ENCODE measurements at regions not wholly inside any gene's neighbourhood (a gene's known extent, or its start where the extent isn't known, plus 50 kb on each side); places are given as distances from the start of the nearest gene placed in this dataset.

DNA sequence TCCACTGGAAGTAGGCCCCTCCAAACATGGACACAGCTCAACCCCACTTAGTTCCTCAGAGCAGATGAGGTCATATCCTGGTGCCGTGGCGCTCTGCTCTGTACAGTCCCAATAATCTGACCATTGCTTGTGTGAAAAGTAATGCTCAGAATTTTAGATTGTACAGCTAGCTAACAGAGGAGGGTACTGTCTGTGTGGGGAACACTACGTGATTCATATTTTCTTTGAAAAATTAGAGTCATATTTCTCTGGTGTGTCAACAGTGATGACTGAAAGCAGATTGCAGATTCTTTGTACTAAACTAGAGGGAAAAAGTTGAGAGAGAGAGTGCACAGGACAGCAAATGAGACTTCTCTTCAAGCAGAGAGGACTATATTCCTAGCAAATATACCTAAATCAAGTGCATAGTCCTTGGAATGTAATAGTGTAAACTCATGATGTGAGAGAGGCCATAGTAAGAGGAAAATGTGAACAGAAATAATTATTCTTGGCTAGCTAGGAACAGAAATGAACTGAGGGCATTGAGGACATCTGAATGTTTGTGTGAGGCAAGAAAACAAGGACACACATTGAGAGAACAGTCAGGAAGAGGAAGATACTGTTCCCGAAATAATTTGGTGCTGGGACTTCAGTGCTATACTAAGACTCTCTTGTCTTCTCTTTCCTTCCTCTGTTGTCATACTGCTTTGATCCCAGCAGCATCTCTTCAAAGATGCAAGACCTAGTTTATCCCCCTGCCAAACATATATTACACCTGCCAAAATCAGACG, 157.0 kb upstream of the RND3 start:
- H3K27ac ChIP-seq, result peak overlapping the region; percentile 54
- DNase-seq (ENCODE audit: low read depth, low spot score), result peak; percentile 8

DNA sequence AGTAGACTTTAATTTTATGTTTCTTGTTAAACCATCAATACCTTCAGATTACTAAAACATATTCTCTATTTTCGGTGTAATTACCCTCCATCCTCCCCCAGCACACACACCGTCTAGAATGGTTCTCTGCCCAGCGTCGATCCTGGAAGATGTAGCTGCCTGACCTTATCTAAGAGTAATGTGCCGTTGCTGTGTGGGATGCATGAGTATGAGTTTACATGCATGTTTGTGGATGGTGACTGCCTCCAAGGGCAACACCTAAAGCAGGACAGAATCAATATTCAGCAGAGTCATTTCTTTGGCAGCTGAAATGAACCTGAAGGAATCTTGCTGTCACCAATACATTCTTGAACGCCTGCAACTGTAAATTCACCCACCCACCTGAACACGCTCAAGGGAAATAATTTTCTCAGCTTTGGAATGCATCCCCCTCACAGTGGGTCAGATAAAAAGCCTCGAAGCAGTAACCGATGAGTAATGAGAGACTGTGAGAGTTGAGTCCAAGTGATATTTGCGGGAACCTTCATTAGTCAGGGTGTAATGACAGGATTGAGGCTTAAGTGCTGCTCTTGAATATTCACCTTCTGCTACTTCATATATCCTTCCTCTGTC, 155.8 kb upstream of the RND3 start:
- DNase-seq (ENCODE audit: low read depth, low spot score), result no peak
- H3K27ac ChIP-seq, result no peak overlapping the region

DNA sequence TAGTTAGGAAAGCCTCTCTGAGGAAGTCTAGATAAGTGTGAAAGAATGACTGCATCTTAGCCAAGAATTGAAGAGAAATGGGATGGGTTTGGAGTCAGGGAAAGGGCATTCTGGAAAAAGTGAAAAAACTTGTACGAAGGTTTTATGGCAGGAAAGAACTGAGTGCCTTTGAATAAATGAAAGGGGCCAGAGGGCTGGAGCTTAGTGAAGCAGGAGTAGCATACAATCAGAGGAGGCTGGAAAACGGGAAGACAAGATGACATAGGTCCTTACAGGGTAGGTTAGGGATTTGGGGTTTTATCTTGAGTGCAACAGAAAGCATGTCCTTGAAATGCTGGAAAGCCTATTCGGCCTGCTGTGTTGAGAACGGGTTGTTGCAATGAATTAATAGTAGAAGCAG, 152.6 kb upstream of the RND3 start:
- no peak overlapping the region for H3K27ac ChIP-seq
- no peak for DNase-seq (ENCODE audit: low read depth, low spot score)

DNA sequence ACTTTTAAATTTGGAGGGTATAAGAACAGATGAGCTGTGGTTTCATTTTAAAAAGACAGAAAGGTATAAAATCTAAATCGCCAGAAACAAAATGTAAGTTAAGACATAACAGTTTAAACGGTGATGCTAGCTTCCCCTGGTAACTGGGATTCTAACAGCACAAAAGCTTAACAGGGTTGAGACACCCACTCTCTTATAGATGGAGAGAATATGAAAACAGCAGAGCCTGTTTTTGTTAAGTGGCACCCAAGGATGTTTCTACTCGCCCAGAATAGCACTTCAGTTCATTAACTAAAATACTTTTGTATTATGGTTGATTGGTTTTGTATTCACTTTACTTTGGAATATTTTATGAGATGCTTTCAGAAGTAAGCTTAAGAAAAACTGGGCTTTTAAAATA, 151.9 kb upstream of the RND3 start:
- DNase-seq (ENCODE audit: low read depth, low spot score), result no peak
- no peak overlapping the region for H3K27ac ChIP-seq

DNA sequence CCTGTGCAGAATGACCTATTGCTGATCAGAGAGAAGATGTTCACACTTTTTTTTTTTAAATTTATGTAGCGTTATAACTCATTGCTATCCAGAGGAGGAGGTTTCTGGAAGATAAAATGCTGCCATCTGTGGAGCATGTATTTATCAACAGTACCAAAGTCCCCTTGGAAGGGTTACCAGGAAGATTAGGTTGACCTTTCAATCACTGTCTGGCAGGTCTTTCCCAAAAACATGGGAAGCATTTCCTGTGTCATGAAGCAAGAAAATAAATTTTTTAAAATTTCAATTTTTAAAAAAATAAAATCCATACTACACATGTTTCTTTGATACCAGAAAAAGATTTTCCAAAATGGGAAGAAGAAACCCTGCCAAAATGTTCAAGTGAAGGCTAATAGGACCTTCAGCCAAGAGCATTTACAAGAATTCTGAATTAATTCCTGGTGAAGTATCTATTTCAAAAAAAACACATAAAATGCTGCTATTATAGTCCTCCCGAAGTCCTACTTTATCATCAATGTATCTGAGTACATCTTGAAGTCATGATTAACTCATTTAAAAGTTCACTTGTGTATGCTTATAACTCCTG, 143.9 kb upstream of the RND3 start:
- H3K27ac ChIP-seq, result no peak overlapping the region
- no peak for DNase-seq (ENCODE audit: low read depth, low spot score)

DNA sequence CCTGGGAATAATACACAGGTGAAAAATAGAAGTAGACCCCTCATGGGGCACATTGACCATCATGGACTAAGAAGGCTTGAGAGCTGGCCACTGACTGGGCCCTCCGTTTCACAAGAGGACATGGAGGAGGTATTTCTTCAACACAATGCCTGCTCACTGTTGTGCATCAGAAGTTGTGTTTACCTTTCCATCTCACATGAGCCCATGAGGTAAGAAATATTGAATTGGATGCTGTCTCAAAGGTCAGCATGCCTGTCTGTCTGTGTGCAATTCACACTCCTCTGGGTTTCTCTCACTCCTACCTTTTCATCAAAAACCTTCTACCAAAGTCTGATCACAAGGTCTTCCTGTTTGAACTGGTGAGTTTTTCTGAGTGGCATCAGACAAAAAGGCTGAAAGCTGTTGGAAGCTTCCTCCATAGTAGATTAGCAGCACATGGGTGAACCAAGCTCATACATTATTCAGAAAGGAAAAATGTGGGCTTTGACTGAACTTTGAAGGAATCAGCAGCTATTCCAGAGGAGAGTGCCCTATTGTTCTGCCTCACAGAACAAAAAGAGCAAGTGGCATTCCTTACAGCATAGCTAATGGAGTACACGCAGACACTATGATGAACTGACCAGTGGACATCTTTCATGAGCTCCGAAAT, 143.2 kb upstream of the RND3 start:
- no peak for DNase-seq (ENCODE audit: low read depth, low spot score)
- no peak overlapping the region for H3K27ac ChIP-seq

DNA sequence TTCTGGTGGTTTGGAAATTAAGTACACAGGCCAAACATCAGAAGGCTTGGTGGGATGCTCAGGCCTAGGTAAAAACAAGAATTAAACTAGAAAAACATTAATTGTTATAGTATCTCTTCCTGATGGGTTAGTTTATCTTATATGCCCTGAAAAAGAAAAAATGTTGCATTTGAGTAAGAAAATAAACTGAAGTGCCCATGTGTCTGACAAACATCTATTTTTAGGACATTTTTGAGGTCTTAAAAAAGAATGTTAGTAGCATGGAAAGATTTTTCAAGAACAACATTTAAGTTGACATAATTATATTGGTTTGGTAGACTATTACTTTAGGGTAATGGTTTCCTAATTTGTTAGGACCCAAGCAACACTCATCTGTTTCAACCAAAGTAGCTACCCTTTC, 140.1 kb upstream of the RND3 start:
- no peak for DNase-seq (ENCODE audit: low read depth, low spot score)
- H3K27ac ChIP-seq, result no peak overlapping the region

DNA sequence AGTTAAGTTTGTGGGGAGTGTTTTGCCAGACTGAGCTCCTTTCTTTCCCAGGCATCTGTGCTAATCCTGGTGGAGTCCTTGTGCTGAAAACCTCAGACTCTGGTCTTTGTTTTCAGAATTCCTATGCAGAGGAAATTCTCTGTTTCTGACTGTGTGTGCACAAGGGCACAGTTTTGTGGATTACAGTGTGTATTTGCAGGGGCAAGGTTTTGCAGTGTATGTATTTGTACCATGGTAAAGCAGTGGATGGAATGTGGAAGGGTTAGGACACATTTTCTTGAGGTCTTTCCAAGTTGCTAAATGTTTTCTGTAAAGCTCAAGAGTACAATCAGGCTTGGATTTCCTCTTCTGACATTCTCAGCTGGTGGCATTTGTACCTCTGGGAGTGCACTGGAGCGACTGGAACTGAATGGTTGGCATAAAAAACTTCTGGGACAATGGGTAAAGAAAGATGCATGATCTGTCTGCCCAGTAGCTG, 139.5 kb upstream of the RND3 start:
- no peak overlapping the region for H3K27ac ChIP-seq
- no peak for DNase-seq (ENCODE audit: low read depth, low spot score)

DNA sequence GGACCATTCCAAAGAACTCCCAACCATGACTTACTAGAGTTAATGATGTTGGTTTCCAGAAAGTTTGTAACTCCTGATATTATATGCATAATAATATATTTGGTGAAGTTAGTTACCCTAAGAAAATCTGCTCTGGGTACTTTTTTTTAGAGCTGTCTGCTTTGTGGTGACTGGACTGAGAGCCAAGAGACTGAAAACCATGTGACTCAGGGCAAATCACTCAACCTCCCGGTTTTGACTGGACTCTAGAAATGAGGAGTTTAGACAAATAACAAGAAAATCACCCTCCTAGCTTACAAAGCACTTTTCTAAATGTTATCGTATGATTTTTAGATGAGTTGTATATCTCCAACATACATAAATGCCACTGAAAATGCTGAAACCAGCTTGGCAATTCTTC, 138.3 kb upstream of the RND3 start:
- DNase-seq (ENCODE audit: low read depth, low spot score), result no peak
- H3K27ac ChIP-seq, result peak overlapping the region; percentile 88

DNA sequence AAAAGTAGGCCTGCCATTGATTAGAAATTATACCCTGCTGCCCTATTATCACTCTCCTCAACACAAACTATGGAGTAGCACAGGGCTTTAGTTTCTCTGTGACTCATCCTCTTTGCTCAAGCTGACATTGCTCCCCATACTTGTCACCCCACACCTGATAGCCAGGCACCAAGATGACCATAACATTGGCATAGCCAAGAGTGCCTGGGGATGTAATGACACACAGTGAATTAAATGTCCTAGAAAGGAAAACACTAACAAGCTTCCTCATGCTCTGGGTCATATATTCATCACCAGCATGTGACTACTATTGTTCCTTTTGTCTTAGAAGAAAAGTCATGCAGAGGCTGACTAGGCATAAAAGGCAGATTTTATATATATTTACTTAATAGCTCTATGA, 137.8 kb upstream of the RND3 start:
- H3K27ac ChIP-seq, result peak overlapping the region; percentile 88
- peak; percentile 91 for DNase-seq (ENCODE audit: low read depth, low spot score)

DNA sequence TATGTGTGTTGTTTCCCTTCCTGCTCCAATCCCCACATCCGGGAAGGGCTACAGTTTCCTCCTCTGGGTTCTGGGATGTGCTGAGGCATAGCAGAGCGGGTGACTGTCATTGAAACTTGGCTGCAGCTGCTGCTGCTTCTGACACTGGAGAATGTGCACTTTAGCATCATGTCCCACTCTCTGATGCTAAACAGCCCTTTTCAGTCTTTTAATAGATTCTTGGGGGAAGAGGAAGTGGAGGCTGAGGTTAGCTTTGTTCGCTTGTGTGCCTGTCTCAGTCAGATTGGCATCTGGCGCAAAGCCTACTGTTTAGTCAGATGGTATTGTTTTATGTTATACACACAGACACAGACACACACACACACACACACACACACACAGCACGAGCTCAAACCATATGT, 136.5 kb upstream of the RND3 start:
- H3K27ac ChIP-seq, result peak overlapping the region; percentile 88
- DNase-seq (ENCODE audit: low read depth, low spot score), result no peak

DNA sequence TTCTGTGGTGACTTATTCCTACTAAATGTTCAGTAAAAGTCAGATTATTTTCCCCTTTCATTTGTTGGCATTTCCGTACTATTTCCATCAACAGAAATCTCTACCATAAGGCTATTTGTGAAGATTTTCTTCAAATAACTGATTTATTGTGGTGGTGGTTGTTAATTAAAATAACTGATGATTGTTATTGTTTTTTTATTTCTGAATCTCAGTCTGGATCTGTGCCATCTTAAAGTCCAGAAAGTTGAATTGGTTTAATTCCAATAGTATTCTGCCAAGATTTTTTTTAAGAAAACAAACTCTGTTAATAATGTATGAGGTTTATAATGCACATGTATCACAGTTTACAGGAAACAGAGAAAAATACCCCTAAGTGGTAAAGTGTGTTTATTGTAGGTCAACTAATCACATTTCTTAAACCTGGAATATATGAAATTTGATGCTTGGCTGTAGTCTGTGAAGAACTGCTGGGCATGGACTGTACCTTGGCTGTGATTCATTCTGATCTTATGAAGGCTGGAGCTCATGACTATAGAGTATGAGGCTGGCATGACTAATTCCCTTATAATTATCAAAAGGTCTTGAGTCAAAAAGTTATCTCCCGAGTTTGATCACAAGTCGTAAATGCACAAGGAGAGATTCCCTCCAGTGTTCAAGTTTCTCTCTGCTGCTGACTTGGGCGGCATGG, 134.2 kb upstream of the RND3 start:
- DNase-seq (ENCODE audit: low read depth, low spot score), result peak; percentile 86
- H3K27ac ChIP-seq, result peak overlapping the region; percentile 85

DNA sequence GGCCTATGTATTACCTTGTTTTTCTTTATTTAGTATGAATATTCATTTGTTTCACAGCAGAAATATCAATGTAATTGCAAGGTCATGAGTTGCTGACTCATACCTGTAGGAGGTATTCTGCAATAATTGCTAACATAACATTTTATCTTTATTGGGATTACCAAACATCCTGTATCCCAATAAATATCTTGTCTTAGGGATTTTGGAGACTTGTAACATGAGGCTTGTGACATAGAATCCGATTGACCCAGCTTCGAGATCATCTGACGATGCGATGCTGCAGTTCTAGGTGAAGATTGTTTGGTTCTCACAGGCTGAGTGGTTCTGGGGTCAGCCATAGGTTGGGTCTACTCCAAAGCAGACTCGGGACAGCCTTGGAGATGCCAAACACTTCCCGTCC, 133.4 kb upstream of the RND3 start:
- DNase-seq (ENCODE audit: low read depth, low spot score), result no peak

DNA sequence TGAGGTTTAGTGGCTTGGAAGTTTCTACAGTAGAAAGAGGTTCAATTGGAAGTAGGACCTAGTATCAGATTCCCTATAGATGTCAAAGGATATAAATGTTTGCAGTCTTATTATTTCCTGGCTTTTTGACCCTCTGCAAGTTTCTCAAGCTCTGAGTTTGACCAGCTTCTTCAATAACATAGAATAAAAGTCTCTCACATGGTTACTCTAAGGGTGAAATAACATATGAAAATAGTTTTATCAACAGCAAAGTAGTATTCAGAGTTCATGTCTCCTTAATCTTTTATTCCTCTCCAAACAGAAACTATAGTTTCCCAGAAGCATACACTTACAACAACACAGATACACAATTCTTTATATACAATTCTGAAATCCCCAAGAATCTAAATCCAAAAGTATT, 132.9 kb upstream of the RND3 start:
- H3K27ac ChIP-seq, result peak overlapping the region; percentile 85
- no peak for DNase-seq (ENCODE audit: low read depth, low spot score)

More for the DNA sequence above, 133.4 kb upstream of the RND3 start:
- H3K27ac ChIP-seq, result peak overlapping the region; percentile 85

DNA sequence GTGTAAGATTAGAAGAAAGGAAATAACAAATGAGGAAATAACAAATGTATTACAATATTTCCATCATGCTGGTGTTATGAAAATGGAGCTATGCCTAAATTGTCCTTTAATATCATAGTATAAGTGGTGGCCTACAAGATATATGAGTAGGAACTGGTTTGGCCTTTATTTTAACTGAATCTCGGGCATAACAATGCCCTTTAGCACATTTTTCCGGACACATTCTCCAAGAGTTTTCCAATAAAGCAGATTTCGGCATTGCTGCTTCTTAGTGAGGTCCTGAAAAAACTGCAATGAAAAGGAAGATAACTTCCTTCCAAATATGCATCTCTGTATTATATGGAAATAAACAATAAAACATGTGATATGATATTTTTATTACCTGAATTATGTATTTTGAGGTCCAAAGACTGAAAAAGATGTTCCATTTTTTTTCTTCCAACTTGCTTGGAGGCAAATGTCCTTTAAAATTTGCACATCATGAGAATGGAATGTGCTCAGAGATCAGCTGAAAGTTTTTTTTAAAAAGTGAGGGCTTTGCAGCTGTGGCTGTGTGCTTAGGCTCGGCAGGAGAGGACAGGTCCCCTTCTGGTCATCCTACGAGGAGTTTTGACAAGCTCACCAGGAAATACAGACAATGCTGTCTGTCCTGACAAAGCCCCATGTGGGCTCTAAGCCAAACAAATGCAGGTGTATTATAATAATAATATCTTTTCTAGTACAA, 132.3 kb upstream of the RND3 start:
- H3K27ac ChIP-seq, result peak overlapping the region; percentile 85
- no peak for DNase-seq (ENCODE audit: low read depth, low spot score)

DNA sequence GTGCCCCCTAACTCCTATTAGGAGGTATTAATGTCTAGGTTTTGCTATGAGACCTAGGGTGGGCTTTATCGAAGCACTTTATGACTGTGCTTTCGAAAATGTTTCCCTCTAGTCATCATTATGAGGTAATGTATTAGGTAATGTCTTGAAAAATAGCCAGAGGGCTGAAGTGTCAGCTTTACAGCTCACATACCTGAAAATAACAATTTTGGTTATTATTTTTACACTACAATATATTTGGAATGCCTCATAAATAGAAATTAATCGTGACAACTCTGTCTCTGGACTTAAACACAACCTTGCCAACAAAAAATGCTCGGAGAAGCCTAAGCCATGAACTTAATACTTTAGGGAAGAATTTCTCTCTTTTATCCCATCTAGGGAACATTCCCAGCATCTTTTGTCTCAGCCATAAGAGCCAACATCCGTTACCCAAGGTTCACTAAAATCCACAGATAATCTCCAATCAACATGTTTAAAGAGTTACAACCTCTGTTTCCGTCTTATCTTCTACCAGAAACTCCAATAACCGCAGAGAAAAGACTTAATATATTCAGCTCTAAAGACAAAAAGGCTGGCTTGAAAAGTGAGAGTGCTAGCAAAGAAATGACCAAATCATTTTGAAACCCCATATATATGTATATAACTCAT, 130.9 kb upstream of the RND3 start:
- H3K27ac ChIP-seq, result peak overlapping the region; percentile 85
- no peak for DNase-seq (ENCODE audit: low read depth, low spot score)

DNA sequence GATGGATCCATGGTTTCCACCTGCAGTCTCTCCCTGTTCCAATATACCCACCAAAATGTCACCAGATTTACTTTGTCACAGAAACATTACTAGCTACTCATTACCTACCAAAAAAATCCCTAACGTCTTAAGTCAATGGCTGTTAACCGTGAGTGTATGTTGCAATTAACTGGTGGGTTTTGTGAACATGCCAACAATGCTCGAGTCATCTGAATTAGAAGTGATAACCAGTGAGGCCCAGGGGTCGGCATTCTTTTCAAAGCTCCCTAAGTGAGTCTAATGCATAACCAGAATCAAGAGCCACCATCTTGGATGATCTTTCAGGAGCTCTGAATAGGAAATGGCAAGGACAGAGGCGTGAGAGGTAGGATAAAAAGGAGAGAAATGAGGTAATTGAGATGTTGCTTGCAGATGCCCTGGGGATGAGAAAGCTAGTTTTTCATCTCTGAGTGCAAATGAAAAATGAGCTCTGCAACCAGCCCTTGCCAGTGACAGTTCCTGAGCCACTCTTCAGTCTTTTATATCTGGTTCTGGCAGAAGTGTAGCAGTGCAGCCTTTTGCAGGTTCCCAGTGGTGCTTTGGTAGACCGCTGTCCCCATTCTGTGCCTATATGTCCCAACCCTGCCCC, 130.0 kb upstream of the RND3 start:
- no peak overlapping the region for H3K27ac ChIP-seq
- DNase-seq (ENCODE audit: low read depth, low spot score), result no peak

DNA sequence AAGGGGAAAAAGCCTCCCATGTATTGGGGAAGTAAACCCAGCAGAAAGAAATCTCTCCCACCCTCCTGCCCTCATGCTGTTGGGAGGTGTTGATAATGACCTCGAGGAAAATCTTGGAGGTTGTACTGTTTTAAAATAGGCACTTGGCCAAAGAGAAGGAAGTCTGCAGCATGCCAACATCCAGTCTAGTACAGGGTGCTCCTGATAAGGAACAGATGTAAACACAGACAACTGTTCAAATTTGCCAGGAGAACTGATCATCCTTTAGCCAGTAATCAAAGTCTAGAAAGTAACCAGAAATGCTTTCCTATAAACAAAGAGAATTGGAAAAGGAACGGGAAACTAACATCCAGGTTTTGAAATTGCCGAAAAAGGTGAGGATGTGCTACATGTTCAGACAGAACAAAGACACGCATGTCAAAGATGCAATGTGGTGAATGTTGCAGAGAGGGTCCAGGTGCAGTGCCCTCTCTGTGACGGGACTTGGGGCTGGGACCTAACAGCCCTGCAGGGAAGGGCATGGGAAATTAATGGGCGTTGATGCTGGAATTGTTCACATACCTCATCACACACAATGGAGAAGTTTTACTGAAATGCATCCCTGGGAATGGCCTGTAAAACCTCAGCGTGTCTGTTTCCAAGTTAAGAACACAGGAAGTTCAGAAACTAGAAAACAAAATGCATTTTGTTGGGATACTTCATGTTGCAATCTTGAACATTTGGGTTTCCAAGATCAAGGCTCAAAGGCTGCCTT, 125.7 kb upstream of the RND3 start:
- no peak for DNase-seq (ENCODE audit: low read depth, low spot score)
- H3K27ac ChIP-seq, result no peak overlapping the region
